K562 (cell line): ENCODE measurements at regions not wholly inside any gene's neighbourhood (a gene's known extent, or its start where the extent isn't known, plus 50 kb on each side); places are given as distances from the start of the nearest gene placed in this dataset.

Experiments
- ATAC-seq: fragments of 200-7000 bp; cut with Tn5 transposase; 3 replicates; pipeline ENCODE4 v1.9.1; 2020; ENCODE audit warnings: moderate library complexity
- BruUV-seq: library from RNA; stranded (reverse); fragments of 400-500 nt; replicated peaks from 2 replicates; lab custom pipeline; 2021; lab: Mats Ljungman, UMichigan
- CTCF ChIA-PET: fragments of 300-600 bp; formaldehyde crosslinking; extraction: SDS; loops from one replicate; lab custom pipeline; 2021; ENCODE audit warnings: low intra/inter-chr PET ratio; lab: Yijun Ruan, JAX
- POLR2A ChIA-PET: fragments of 300-600, 350-650 bp; sonication (Branson Sonifier 250); formaldehyde crosslinking; extraction: SDS; loops from one replicate; lab custom pipeline; 2021; ENCODE audit warnings: antibody characterized with exemption, inconsistent platforms; lab: Yijun Ruan, JAX
- DNase-seq, 4 experiments: peaks; one replicate each; pipeline versions ENCODE4 v3.0.0 to v3.0.0-alpha.2; 2011 to 2018; ENCODE audit warnings: low spot score in 3 of 4, mixed read lengths in 3 of 4; ENCODE audit errors: extremely low read depth in 1 of 4
- FAIRE-seq: peaks from 2 replicates; lab custom pipeline; 2011; peaks lifted over from hg19 to GRCh38; lab: Jason Lieb, UNC
- H2AFZ ChIP-seq: 2 replicates; pipeline ENCODE4 v1.6.0; 2011; ENCODE audit warnings: low read depth, low read length, control low read depth, inconsistent platforms
- H3K27ac ChIP-seq: fragments of 200-600 bp; 3 replicates; pipeline ENCODE4 v1.8.0; 2011; ENCODE audit warnings: low read depth, mild to moderate bottlenecking, control low read depth, inconsistent platforms, low read length, moderate library complexity, mixed read lengths; ENCODE audit errors: extremely low read depth
- H3K27me3 ChIP-seq, 2 experiments: fragments of 300-600 bp in 1 of 2; 2 replicates in 1 of 2; 3 replicates in 1 of 2; pipeline versions ENCODE4 v1.6.0 to v1.8.0; 2011; ENCODE audit warnings: inconsistent platforms in 2 of 2, low read length in 2 of 2, mild to moderate bottlenecking in 1 of 2, mixed read lengths in 1 of 2, moderate library complexity in 1 of 2; ENCODE audit not compliant: control insufficient read depth in 2 of 2, insufficient read depth in 2 of 2
- H3K36me3 ChIP-seq: fragments of 300-600 bp; 3 replicates; pipeline ENCODE4 v1.8.0; 2011; ENCODE audit warnings: mild to moderate bottlenecking, low read length, inconsistent platforms; ENCODE audit not compliant: control insufficient read depth, insufficient read depth
- H3K4me1 ChIP-seq, 2 experiments: fragments of 200-600 bp in 1 of 2; replicated peaks in 1 of 2; 2 replicates in 1 of 2; 3 replicates in 1 of 2; pipeline versions ENCODE4 v1.5.1 to v1.8.0; 2011; ENCODE audit warnings: inconsistent platforms in 2 of 2, low read length in 2 of 2, mild to moderate bottlenecking in 1 of 2, mixed read lengths in 1 of 2, moderate library complexity in 1 of 2; ENCODE audit not compliant: control insufficient read depth in 2 of 2, insufficient read depth in 2 of 2
- H3K4me2 ChIP-seq: 2 replicates; pipeline ENCODE4 v1.6.1; 2011; ENCODE audit warnings: low read length, control low read depth, inconsistent platforms, mixed read lengths; ENCODE audit not compliant: insufficient read depth
- H3K4me3 ChIP-seq: fragments of 200-600 bp; sonication (generic), shearing (Covaris generic); 2 replicates; pipeline ENCODE4 v1.5.1; 2016; ENCODE audit warnings: control low read depth, inconsistent platforms
- H3K79me2 ChIP-seq: fragments of 200-600 bp; 3 replicates; pipeline ENCODE4 v1.8.0; 2011; ENCODE audit warnings: low read length, inconsistent platforms; ENCODE audit not compliant: control insufficient read depth, insufficient read depth
- H3K9ac ChIP-seq, 2 experiments: 2 replicates each; pipeline versions ENCODE4 v1.6.0 to v1.6.1; 2011; ENCODE audit warnings: low read depth in 2 of 2, low read length in 2 of 2, control low read depth in 1 of 2, inconsistent platforms in 1 of 2, mild to moderate bottlenecking in 1 of 2, mixed read lengths in 1 of 2; ENCODE audit not compliant: insufficient read depth in 1 of 2
- H3K9me1 ChIP-seq: one replicate; pipeline ENCODE4 v1.6.0; 2011; ENCODE audit warnings: inconsistent platforms, mild to moderate bottlenecking, low read length, moderate library complexity; ENCODE audit not compliant: control insufficient read depth, insufficient read depth
- H3K9me3 ChIP-seq: replicated peaks from 2 replicates; pipeline ENCODE4 v1.5.1; 2011; ENCODE audit warnings: low read depth, low read length, inconsistent platforms; ENCODE audit not compliant: control insufficient read depth, insufficient read depth
- H4K20me1 ChIP-seq: replicated peaks from 2 replicates; pipeline ENCODE4 v1.6.1; 2011; ENCODE audit warnings: low read length, inconsistent platforms, mixed read lengths; ENCODE audit not compliant: control insufficient read depth, insufficient read depth
- CBX1 ChIP-seq: sonication (generic); IDR thresholded peaks from 2 replicates; pipeline ENCODE4 v1.6.1; 2016; ENCODE audit warnings: antibody characterized with exemption, low read depth, mild to moderate bottlenecking
- CBX3 ChIP-seq, 2 experiments: IDR thresholded peaks; 1 replicate in 1 of 2; 2 replicates in 1 of 2; pipeline ENCODE4 v1.6.1; 2012; ENCODE audit warnings: inconsistent platforms in 2 of 2, low read length in 2 of 2, borderline replicate concordance in 1 of 2, control low read depth in 1 of 2
- CXXC5 ChIP-seq: fragments of 250-450 bp; sonication (Bioruptor Pico); IDR thresholded peaks from 2 replicates; pipeline ENCODE4 v1.8.0; 2022; ENCODE audit warnings: inconsistent platforms, mild to moderate bottlenecking, moderate library complexity
- FIP1L1 ChIP-seq: fragments of 200-400 bp; formaldehyde crosslinking; IDR thresholded peaks from 2 replicates; pipeline ENCODE4 v1.6.1; 2018; ENCODE audit warnings: mild to moderate bottlenecking, low read depth, low read length; ENCODE audit not compliant: poor library complexity, severe bottlenecking
- FUS ChIP-seq: fragments of 200-400 bp; formaldehyde crosslinking; optimal IDR thresholded peaks from 2 replicates; pipeline ENCODE3; 2017; ENCODE audit warnings: low read depth, low read length
- HNRNPL ChIP-seq: fragments of 200-400 bp; formaldehyde crosslinking; IDR thresholded peaks from 2 replicates; pipeline ENCODE4 v1.6.1; 2017; ENCODE audit warnings: low read depth, mild to moderate bottlenecking, low read length
- ILF3 ChIP-seq: fragments of 450-650 bp; IDR thresholded peaks from 2 replicates; pipeline ENCODE4 v1.6.1; 2018; ENCODE audit warnings: antibody characterized with exemption, mild to moderate bottlenecking, moderate library complexity, borderline replicate concordance
- MCM5 ChIP-seq: fragments of 450-650 bp; IDR thresholded peaks from 2 replicates; pipeline ENCODE4 v1.6.1; 2016; ENCODE audit warnings: low read depth
- NEUROD1 ChIP-seq: fragments of 150-350 bp; IDR thresholded peaks from 2 replicates; pipeline ENCODE4 v1.6.1; 2014; ENCODE audit warnings: borderline replicate concordance, low read length, low read depth; ENCODE audit not compliant: partially characterized antibody
- TCF7 ChIP-seq: sonication (generic); IDR thresholded peaks from 2 replicates; pipeline ENCODE4 v1.6.1; 2016; ENCODE audit warnings: antibody characterized with exemption, borderline replicate concordance
- WGBS: fragments of 100-300 bp; shearing (Covaris generic); methylation state at CpG from one replicate; pipeline ENCODE4 v1.1.6; 2016; ENCODE audit warnings: low coverage, mixed read lengths; ENCODE audit not compliant: insufficient coverage; ENCODE audit errors: missing lambda C conversion rate; 5-methylcytosine and 5-hydroxymethylcytosine counted together
- in situ Hi-C: fragments of 300-500 bp; cut with MboI; formaldehyde crosslinking; loops from 4 replicates; pipeline ENCODE4 v1.15.0; 2018; ENCODE audit warnings: inconsistent platforms, mixed read lengths
- intact Hi-C: fragments of 100-400 bp; cut with micrococcal nuclease; formaldehyde crosslinking; loops from 2 replicates; pipeline ENCODE4 v1.14.2; 2022
- TF ChIP-seq, protein P1 (sequence below): fragments of 450-650 bp; formaldehyde crosslinking; IDR thresholded peaks from 2 replicates; pipeline ENCODE4 v1.4.0; 2020; ENCODE audit warnings: mild to moderate bottlenecking, moderate library complexity
- TF ChIP-seq, protein P2 (sequence below): fragments of 250-450 bp; sonication (Bioruptor Pico); IDR thresholded peaks from 2 replicates; pipeline ENCODE4 v1.4.0; 2020; ENCODE audit warnings: mild to moderate bottlenecking, moderate library complexity
- TF ChIP-seq, protein P3 (sequence below): fragments of 450-650 bp; IDR thresholded peaks from 2 replicates; pipeline ENCODE4 v1.6.1; 2016

DNA sequence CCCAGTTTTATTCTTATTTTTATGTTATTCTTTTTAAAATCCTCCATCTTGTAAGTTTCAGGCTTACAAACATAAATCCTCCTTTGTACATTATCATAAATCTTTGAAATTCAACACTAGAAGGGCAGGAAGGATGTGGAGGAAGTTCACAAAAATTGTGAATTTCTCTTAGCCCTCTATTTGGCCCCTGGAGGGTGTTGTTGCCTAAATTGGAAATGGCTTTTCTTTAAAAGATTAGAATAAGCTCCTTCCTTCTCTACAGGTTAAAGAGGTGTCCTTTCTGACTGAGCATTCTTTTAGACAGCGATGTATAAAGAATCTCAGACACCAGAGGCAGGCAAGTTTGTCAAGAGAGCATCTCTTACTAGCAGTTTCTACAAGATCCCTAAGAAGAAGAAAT is 391.7 kb upstream of the OR4E1 start:
- Histone ChIP-seq H2AFZ (no peak overlapping the region), H3K9me3 (no peaks in the 10 kb centered on the region), H3K4me1 (no peaks in the 10 kb centered on the region), H3K9me1 (no peaks in the 10 kb centered on the region), H3K9ac (no peak overlapping the region), H3K27me3 (no peaks in the 10 kb centered on the region), H3K4me2 (no peak overlapping the region), H3K79me2 (no peaks in the 10 kb centered on the region), H3K4me3 (no peak overlapping the region), H3K36me3 (no peaks in the 10 kb centered on the region), H3K27ac (no peak overlapping the region), H4K20me1 (no peaks in the 10 kb centered on the region)
- intact Hi-C loops (no loop called here), in situ Hi-C loops (no loop called here)
- CTCF ChIA-PET: no interaction called here
- ATAC-seq: no peak
- no peak for DNase-seq
- 0% methylated on average over 1 of the region's 1 CpG for WGBS
- FAIRE-seq: no peak
- POLR2A ChIA-PET: interaction anchor here (0.6 to 0.7 kb wide), 2 partner anchors 18 to 41 kb away, joined by 3 read pairs; no protein-coding TSS in a partner anchor
- TF ChIP-seq CBX1 (no peak), CBX3 (IDR thresholded peaks at IDR 0.05; ENCODE audit: borderline replicate concordance in 1 of 2, low read length in 2 of 2) (no peak), HNRNPL (no peak), FIP1L1 (no peak), FUS (no peak), MCM5 (no peak), ILF3 (no peak), TCF7 (no peak), NEUROD1 (no peak), CXXC5 (CRISPR knock-in tag) (no peak)
- TF ChIP-seq, protein P1, sequence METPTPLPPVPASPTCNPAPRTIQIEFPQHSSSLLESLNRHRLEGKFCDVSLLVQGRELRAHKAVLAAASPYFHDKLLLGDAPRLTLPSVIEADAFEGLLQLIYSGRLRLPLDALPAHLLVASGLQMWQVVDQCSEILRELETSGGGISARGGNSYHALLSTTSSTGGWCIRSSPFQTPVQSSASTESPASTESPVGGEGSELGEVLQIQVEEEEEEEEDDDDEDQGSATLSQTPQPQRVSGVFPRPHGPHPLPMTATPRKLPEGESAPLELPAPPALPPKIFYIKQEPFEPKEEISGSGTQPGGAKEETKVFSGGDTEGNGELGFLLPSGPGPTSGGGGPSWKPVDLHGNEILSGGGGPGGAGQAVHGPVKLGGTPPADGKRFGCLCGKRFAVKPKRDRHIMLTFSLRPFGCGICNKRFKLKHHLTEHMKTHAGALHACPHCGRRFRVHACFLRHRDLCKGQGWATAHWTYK (CRISPR knock-in tag): no peak
- TF ChIP-seq, protein P2, sequence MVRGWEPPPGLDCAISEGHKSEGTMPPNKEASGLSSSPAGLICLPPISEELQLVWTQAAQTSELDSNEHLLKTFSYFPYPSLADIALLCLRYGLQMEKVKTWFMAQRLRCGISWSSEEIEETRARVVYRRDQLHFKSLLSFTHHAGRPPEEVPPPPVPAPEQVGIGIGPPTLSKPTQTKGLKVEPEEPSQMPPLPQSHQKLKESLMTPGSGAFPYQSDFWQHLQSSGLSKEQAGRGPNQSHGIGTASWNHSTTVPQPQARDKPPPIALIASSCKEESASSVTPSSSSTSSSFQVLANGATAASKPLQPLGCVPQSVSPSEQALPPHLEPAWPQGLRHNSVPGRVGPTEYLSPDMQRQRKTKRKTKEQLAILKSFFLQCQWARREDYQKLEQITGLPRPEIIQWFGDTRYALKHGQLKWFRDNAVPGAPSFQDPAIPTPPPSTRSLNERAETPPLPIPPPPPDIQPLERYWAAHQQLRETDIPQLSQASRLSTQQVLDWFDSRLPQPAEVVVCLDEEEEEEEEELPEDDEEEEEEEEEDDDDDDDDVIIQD (CRISPR knock-in tag): no peak
- TF ChIP-seq, protein P3, sequence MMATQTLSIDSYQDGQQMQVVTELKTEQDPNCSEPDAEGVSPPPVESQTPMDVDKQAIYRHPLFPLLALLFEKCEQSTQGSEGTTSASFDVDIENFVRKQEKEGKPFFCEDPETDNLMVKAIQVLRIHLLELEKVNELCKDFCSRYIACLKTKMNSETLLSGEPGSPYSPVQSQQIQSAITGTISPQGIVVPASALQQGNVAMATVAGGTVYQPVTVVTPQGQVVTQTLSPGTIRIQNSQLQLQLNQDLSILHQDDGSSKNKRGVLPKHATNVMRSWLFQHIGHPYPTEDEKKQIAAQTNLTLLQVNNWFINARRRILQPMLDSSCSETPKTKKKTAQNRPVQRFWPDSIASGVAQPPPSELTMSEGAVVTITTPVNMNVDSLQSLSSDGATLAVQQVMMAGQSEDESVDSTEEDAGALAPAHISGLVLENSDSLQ: no peak
- no TSS peak for BruUV-seq
